Cerebellar cortex (tissue), 1 donor: ENCODE measurements at regions not wholly inside any gene's neighbourhood (a gene's known extent, or its start where the extent isn't known, plus 50 kb on each side); places are given as distances from the start of the nearest gene placed in this dataset.

ENCODE experiments used
- DNase-seq: peaks from one replicate; pipeline ENCODE4 v3.0.0-alpha.2; 2015; ENCODE audit warnings: low spot score

- DNase-seq = no peak
Measured at GRCh38 chr14:29217813-29218450, 451.3 kb downstream of the FOXG1 start.

GRCh38 chr14:29220072-29220471 lies 453.5 kb downstream of the FOXG1 start:
- no peak for DNase-seq

GRCh38 chr14:29220566-29220965 lies 454.0 kb downstream of the FOXG1 start:
- DNase-seq = no peak

DNA sequence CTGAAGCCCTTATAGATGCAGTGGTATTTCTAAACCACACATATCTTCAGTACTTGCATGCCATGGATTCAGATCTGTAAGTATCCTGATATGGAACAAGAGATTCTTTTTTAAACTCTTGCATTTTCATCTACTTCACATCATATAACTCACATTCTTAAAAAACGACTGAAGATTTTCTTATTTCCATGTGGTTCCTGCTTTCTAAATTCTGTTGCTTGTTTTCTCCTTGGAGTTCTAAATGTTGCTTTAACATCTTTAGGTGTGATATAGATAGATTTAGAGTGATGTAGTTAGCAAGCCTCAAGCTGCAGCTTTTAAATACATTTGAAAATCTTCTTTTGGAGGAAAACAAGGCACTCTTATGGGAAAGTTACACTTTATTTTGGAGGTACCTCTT lies 455.4 kb downstream of the FOXG1 start:
- no peak for DNase-seq

GRCh38 chr14:29222671-29223268 lies 456.2 kb downstream of the FOXG1 start:
- peak; percentile 11 for DNase-seq

DNA sequence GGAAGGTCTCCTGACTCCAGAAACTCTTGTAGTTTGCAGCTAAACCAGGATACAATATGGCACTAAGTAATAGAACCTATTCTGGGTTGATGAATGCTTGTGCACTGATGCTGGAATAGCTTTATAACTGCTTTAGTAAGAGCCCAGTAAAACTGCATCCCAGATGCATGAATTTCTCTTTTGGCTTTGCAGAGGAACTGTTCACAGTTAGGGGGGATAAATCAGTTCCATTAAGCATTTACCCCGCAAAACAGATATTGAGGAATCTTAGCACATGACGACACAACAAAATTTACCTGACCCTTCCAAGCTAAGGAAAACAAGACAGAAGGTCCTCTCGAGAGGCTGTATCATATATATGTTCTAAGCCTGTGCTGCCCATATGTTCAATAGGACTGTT lies 457.4 kb downstream of the FOXG1 start:
- DNase-seq = no peak

DNA sequence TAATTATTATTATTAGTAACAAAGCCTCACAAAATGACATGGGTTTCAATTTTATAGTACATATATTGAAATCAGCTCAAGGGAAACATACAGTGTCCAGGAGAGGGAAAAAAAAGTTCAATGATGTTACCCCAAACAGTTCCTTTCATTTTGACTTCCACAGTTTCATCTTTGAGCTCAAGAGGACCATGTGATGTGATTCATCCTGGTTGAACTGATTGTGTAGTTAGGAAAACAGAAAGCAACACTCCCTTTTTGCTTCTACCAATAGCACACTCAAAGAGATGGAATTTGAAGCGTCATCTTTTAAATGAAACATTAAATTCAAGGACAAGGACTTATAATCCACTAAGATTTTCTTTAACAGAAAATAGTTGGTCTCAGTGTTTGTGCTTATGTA lies 461.0 kb downstream of the FOXG1 start:
- DNase-seq = no peak

DNA sequence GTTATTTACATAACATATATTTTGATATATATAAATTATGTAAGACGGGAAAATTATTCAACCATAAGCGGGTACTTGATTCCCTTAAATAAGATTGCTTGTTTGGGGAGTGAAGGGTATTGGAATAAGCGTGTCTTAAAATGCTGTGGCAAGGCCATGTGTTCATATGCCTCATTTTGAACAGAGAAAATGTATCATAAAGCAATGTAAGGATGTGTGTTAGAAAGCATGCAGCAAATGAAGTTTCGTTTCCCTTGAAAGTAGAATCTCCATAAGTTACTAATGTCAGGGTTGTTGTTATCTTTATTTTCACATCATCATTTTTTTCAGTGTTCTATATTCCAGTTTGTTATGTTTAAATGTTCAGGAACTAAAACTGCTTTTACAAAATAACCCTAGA lies 465.6 kb downstream of the FOXG1 start:
- DNase-seq = no peak

GRCh38 chr14:29232711-29233110 lies 466.1 kb downstream of the FOXG1 start:
- DNase-seq = no peak

DNA sequence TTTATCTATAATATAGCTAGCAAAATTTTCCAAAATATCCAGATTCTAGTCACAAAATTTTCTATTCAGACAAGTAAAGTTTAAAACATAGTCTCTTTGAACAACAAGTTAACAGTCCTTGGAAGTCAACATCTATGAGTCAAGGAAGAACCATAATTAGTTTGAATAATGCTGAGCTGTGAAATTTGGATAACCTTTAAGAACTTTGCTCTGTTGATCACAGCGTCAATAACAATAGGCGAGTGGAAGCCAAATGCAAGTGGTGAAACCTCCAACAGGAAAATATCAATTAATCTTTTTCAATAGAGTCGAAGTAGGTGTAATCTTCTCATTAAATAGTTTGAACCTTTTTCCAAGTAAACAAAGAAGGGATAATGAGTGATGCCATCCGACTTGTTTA lies 466.6 kb downstream of the FOXG1 start:
- no peak for DNase-seq

GRCh38 chr14:29235991-29236390 lies 469.4 kb downstream of the FOXG1 start:
- DNase-seq = no peak

DNA sequence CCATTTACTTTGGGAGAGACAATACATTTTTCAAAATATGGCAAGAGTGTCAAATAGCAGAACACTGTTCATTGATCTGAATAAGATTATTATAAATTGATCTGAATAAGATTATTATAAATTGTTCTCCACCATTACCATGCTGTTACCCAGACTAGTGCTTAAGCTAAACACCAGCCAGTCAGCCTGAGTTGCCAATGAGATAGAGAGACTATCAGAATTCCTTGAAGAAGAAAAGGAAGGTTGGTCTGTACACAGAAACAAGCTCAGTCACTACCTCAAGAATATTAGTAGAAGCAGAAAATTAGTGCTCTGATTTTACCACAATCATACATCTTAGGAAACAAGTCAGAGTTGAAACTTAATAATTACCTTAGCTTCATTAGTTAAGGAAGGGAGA lies 469.8 kb downstream of the FOXG1 start:
- no peak for DNase-seq

DNA sequence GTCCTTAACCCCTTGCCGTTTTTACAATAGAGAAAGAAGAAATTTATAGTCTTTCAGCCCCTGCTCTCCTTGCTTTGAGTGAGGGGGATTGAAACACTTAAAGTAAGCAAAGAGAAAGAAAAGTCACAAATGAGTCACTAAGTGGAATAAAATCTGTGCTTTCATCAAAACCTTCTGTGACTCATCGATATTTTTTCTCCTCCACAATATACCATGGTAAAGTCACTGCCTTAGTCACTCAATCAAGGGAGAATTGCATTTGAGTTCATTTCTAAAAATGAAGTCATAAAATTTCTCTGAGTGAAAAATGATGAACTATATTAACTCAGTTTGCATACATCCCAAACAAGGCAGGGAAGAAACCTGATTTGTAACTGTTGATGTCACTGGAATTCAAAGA lies 470.3 kb downstream of the FOXG1 start:
- no peak for DNase-seq

- DNase-seq = no peak
Measured at GRCh38 chr14:29240066-29240465, 473.5 kb downstream of the FOXG1 start.

- DNase-seq = no peak
Measured at GRCh38 chr14:29242755-29243754, 476.5 kb downstream of the FOXG1 start.

GRCh38 chr14:29255692-29256091 lies 489.1 kb downstream of the FOXG1 start:
- no peak for DNase-seq

DNA sequence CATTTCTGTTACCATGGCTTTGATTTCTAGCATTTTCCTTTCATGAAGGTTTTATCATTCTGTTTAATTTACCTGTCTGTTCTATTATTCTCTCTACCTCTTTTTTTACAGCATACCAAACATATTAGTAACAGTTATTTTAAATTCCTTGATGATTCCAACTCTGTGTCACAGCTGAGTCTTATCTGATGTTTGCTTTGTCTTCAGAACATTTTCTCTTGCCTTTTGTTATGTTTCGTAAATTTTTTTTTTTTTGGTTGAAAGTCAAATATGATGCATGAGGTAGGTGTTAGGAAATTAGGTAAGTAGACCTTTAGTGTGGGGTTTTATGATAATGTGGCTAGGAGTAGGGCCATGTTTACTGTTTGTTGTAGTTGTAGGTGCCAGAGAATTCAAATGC lies 496.4 kb downstream of the FOXG1 start:
- no peak for DNase-seq

GRCh38 chr14:29264865-29265264 lies 498.3 kb downstream of the FOXG1 start:
- DNase-seq = no peak

DNA sequence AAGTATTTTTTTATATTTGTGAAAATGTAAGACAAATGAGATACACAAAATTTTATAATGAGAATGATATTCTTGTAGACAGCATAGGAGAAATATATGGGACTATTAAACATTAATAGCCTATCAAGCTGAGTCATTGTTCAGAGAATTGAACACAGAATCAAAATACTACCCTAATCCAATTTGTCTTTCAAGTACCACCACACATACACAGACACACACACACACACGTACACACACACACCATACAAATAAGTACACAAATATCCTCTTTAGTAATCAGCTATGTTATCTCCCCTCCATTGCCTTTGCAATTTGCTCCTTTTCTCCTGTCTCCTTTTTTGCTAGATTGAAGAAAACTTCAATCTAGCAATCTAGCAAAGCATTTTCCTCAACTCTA lies 499.3 kb downstream of the FOXG1 start:
- DNase-seq = no peak

- no peak for DNase-seq
Measured at GRCh38 chr14:29271669-29272068, 505.1 kb downstream of the FOXG1 start.

- DNase-seq = no peak
Measured at GRCh38 chr14:29273513-29273912, 506.9 kb downstream of the FOXG1 start.

DNA sequence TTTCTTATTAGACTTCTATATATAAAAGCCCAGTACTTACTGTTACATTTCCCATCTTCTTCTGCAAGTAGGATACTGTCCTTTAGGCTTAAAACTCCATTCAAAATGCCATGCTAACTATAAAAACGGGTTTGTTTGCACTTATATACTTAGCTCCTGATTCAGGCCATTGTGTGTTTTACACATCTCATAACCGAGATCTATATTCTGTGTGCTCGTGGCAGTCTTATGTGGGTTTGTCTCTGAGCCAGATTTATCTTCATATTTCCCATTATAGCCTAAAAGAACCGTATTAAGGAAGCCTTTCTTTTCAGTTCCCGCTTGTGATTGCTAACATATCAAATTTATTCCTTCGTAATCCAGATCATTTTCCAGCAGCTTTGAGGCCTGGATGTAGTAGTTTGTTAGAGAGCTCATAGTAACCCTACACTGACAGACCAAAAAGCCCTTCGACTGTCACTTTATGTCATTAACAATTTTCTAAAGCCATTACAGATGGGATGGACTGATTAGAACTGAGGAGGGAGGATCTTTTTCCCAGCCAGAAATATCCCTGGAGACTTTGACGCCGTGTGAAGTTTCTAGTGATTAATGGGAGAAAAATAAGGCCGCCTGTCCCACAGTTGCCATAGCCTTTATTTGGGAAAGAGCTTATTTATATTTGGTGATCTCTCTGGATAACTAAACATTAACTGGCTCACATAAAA lies 508.5 kb downstream of the FOXG1 start:
- no peak for DNase-seq
